PC-9 (cell line): ENCODE measurements at regions not wholly inside any gene's neighbourhood (a gene's known extent, or its start where the extent isn't known, plus 50 kb on each side); places are given as distances from the start of the nearest gene placed in this dataset.

Source experiments
- CTCF ChIP-seq: fragments of 200-600 bp; sonication (generic); conservative IDR thresholded peaks from 2 replicates; pipeline ENCODE4 v1.6.1; 2017; ENCODE audit warnings: mixed run types, antibody characterized with exemption, mild to moderate bottlenecking, moderate library complexity
- EZH2 ChIP-seq: fragments of 200-600 bp; sonication (generic); IDR thresholded peaks from 2 replicates; pipeline ENCODE4 v1.8.0; 2017; ENCODE audit warnings: antibody characterized with exemption, low read depth

DNA sequence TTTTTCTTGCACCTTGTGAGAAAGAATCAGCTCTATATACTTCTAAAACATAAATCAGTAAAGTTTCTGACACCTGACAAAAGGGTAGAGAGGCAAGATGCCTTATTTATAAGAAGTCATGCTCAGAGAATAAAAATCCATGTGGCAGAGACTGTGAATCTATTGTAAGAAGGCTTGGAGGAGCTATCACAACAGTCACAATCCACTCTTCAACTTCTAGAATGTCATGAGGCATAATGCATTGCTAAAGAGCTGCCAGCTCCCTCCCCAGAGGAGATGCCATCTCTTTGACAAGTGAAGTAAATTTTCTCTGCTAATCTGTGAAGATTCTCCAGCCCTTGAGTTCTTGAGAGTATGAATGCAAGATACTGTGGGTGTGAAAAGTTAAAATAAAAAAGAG, 971.2 kb upstream of the IGFBP7 start:
- no peak for TF ChIP-seq CTCF
- TF ChIP-seq EZH2: no peak
